ENCODE measurements at regions not wholly inside any gene's neighbourhood (a gene's known extent, or its start where the extent isn't known, plus 50 kb on each side); places are given as distances from the start of the nearest gene placed in this dataset.

- H3K4me3 ChIP-seq (ENCODE audit: low read length) = no peak overlapping the region
- H3K36me3 ChIP-seq (ENCODE audit: insufficient read depth, low read length) = no peaks in the 10 kb centered on the region
- no peaks in the 10 kb centered on the region for H4K20me1 ChIP-seq (ENCODE audit: insufficient read depth)
- no peak overlapping the region for H3K9ac ChIP-seq (ENCODE audit: low read length)
- no peaks in the 10 kb centered on the region for H3K27me3 ChIP-seq (ENCODE audit: insufficient read depth, low read depth, low read length)
- no peaks in the 10 kb centered on the region for H3K79me2 ChIP-seq (replicated peaks; ENCODE audit: insufficient read depth, low read length)
- H3K27ac ChIP-seq (ENCODE audit: low read length) = no peak overlapping the region
- H3K4me2 ChIP-seq (ENCODE audit: low read length) = no peak overlapping the region
- H3F3A ChIP-seq (ENCODE audit: insufficient read depth, low read length, poor library complexity, severe bottlenecking) = no peaks in the 10 kb centered on the region
- no peak overlapping the region for H2AFZ ChIP-seq (ENCODE audit: low read depth, low read length)
- TF ChIP-seq EZH2 (IDR thresholded peaks at IDR 0.05; ENCODE audit: borderline replicate concordance, insufficient read depth, low read length, poor library complexity, severe bottlenecking) (no peak), TAF1 (IDR thresholded peaks at IDR 0.05; ENCODE audit: low read depth) (no peak), REST (IDR thresholded peaks at IDR 0.05; ENCODE audit: borderline replicate concordance) (no peak), CTCF (IDR thresholded peaks at IDR 0.05; ENCODE audit: poor library complexity, severe bottlenecking) (no peak), EP300 (conservative IDR thresholded peaks at IDR 0.05; ENCODE audit: poor library complexity, severe bottlenecking) (no peak), SMC3 (conservative IDR thresholded peaks at IDR 0.05; ENCODE audit: poor library complexity) (no peak), POLR2AphosphoS5 (IDR thresholded peaks at IDR 0.05) (no peak), RAD21 (conservative IDR thresholded peaks at IDR 0.05) (no peak), MXI1 (conservative IDR thresholded peaks at IDR 0.05; ENCODE audit: poor library complexity, severe bottlenecking) (no peak)
- no peaks in the 10 kb centered on the region for H3K9me2 ChIP-seq (ENCODE audit: insufficient read depth, low read length)
- no peaks in the 10 kb centered on the region for H3K9me3 ChIP-seq (ENCODE audit: low read length)
Observed at GRCh38 chr2:16205631-16206030, 265.3 kb downstream of the MYCN start.

GRCh38 chr2:16204886-16205620 lies 264.7 kb downstream of the MYCN start:
- no peak overlapping the region for H3K27ac ChIP-seq (ENCODE audit: low read length)
- no peak overlapping the region for H3K4me3 ChIP-seq (ENCODE audit: low read length)
- no peak overlapping the region for H3K4me2 ChIP-seq (ENCODE audit: low read length)
- no peaks in the 10 kb centered on the region for H3K79me2 ChIP-seq (replicated peaks; ENCODE audit: insufficient read depth, low read length)
- H2AFZ ChIP-seq (ENCODE audit: low read depth, low read length) = no peak overlapping the region
- H3K27me3 ChIP-seq (ENCODE audit: insufficient read depth, low read depth, low read length) = no peaks in the 10 kb centered on the region
- no peaks in the 10 kb centered on the region for H3K9me3 ChIP-seq (ENCODE audit: low read length)
- H3K9me2 ChIP-seq (ENCODE audit: insufficient read depth, low read length) = no peaks in the 10 kb centered on the region
- H3K36me3 ChIP-seq (ENCODE audit: insufficient read depth, low read length) = no peaks in the 10 kb centered on the region
- no peaks in the 10 kb centered on the region for H3F3A ChIP-seq (ENCODE audit: insufficient read depth, low read length, poor library complexity, severe bottlenecking)
- no peak overlapping the region for H3K9ac ChIP-seq (ENCODE audit: low read length)
- H4K20me1 ChIP-seq (ENCODE audit: insufficient read depth) = no peaks in the 10 kb centered on the region
- TF ChIP-seq CTCF (IDR thresholded peaks at IDR 0.05; ENCODE audit: poor library complexity, severe bottlenecking) (no peak), EZH2 (IDR thresholded peaks at IDR 0.05; ENCODE audit: borderline replicate concordance, insufficient read depth, low read length, poor library complexity, severe bottlenecking) (no peak), MXI1 (conservative IDR thresholded peaks at IDR 0.05; ENCODE audit: poor library complexity, severe bottlenecking) (no peak), REST (IDR thresholded peaks at IDR 0.05; ENCODE audit: borderline replicate concordance) (no peak), RAD21 (conservative IDR thresholded peaks at IDR 0.05) (no peak), POLR2AphosphoS5 (IDR thresholded peaks at IDR 0.05) (no peak), TAF1 (IDR thresholded peaks at IDR 0.05; ENCODE audit: low read depth) (no peak), EP300 (conservative IDR thresholded peaks at IDR 0.05; ENCODE audit: poor library complexity, severe bottlenecking) (no peak), SMC3 (conservative IDR thresholded peaks at IDR 0.05; ENCODE audit: poor library complexity) (no peak)
